Breast epithelium (tissue), 4 donors: ENCODE measurements at regions not wholly inside any gene's neighbourhood (a gene's known extent, or its start where the extent isn't known, plus 50 kb on each side); places are given as distances from the start of the nearest gene placed in this dataset.

Source experiments
- DNase-seq, 2 donors: peaks; one replicate each; pipeline ENCODE4 v3.0.0-alpha.2; 2019; ENCODE audit warnings: low spot score in 2 of 2
- H3K27ac ChIP-seq, 2 donors: fragments of 200-600 bp; sonication (generic) in 1 of 2; one replicate each; pipeline ENCODE4 v1.5.1; 2016 to 2019; ENCODE audit warnings: mild to moderate bottlenecking in 1 of 2
- H3K27me3 ChIP-seq, 2 donors: fragments of 200-600 bp; sonication (generic) in 1 of 2; one replicate each; pipeline versions ENCODE4 v1.5.1 to v1.6.0; 2017 to 2019; ENCODE audit warnings: control low read depth in 1 of 2, mild to moderate bottlenecking in 1 of 2
- H3K36me3 ChIP-seq: fragments of 200-600 bp; one replicate; pipeline ENCODE4 v1.5.1; 2019
- H3K4me1 ChIP-seq, 2 donors: fragments of 200-600 bp; sonication (generic); one replicate each; pipeline ENCODE4 v1.5.1; 2016 to 2019; ENCODE audit warnings: control low read depth in 1 of 2
- H3K4me3 ChIP-seq, 3 donors: fragments of 200-600 bp; sonication (generic); 1 replicate in 2 of 3; 2 replicates in 1 of 3; pipeline ENCODE4 v1.5.1; 2016 to 2019; ENCODE audit warnings: mild to moderate bottlenecking in 3 of 3, moderate library complexity in 2 of 3
- H3K9me3 ChIP-seq, 2 donors: fragments of 200-600 bp; sonication (generic) in 1 of 2; one replicate each; pipeline ENCODE4 v1.5.1; 2016 to 2019; ENCODE audit warnings: control low read depth in 1 of 2
- POLR2A ChIP-seq: fragments of 450-650 bp; IDR thresholded peaks from one replicate; pipeline ENCODE4 v1.6.1; 2016; ENCODE audit warnings: antibody characterized with exemption, mild to moderate bottlenecking, moderate library complexity
- POLR2AphosphoS5 ChIP-seq, 3 donors: sonication (generic); formaldehyde crosslinking; IDR thresholded peaks; one replicate each; pipeline ENCODE4 v1.6.1; 2017; ENCODE audit warnings: antibody characterized with exemption in 3 of 3
- intact Hi-C: fragments of 100-400 bp; cut with DNase I; formaldehyde crosslinking; loops from one replicate; pipeline ENCODE4 v1.15.1; 2023; ENCODE audit warnings: low total_unique reads
- TF ChIP-seq, protein P1 (sequence below), 3 donors: fragments of 450-650 bp; IDR thresholded peaks; one replicate each; pipeline ENCODE4 v1.5.1; 2016 to 2017; ENCODE audit warnings: antibody characterized with exemption in 3 of 3, mild to moderate bottlenecking in 3 of 3, moderate library complexity in 3 of 3

DNA sequence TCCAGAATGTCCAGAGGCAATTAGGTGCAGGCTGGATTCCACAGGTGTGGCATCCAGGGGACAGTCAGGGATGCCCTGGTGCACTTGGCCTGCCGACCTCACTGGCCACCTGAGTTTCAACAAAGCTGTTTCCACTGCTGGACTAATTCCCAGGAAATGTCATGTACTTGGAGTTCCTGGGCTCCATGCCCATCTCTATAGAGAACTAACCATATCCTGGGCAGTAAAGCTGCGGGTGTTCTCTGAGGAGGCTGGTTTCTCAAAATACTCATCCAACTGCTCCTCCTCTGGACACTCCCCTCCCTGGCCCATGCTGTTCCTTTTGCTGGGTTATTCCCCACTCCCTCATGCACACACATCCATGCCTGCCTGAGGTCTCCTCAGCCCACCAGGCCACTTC, 161.9 kb upstream of the SKOR2 start:
- intact Hi-C loops, result no loop called here
- DNase-seq, result no peak
- no peak overlapping the region for H3K27ac ChIP-seq

DNA sequence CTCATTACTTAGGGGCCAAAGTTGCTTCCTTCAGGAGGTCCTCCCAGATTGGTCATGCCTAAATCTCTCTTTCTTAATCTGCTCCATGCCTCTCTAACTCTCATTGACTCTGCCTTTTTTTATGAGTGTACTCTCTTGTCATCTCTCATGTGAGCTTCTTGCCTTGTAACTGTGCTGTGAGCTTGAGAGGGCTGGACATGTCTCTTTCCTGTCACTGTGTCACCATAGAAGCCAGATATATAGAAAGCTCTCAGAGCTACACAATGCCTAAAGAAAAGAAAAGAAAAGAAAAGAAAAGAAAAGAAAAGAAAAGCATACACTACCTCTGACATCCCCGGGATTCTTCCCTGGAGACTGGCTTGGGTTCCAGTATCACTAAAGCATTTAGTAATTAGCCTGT, 161.5 kb upstream of the SKOR2 start:
- intact Hi-C loops, result no loop called here
- no peak for DNase-seq
- H3K27me3 ChIP-seq, result peaks cover 0 to 12% of the 10 kb centered on the region in 2 donors

More for the DNA sequence above, 161.9 kb upstream of the SKOR2 start:
- Histone ChIP-seq H3K4me1 (no peaks in the 10 kb centered on the region), H3K9me3 (no peaks in the 10 kb centered on the region), H3K27me3 (peaks cover 0 to 15% of the 10 kb centered on the region in 2 donors), H3K4me3 (no peak overlapping the region), H3K36me3 (no peaks in the 10 kb centered on the region)
- TF ChIP-seq, protein P1, sequence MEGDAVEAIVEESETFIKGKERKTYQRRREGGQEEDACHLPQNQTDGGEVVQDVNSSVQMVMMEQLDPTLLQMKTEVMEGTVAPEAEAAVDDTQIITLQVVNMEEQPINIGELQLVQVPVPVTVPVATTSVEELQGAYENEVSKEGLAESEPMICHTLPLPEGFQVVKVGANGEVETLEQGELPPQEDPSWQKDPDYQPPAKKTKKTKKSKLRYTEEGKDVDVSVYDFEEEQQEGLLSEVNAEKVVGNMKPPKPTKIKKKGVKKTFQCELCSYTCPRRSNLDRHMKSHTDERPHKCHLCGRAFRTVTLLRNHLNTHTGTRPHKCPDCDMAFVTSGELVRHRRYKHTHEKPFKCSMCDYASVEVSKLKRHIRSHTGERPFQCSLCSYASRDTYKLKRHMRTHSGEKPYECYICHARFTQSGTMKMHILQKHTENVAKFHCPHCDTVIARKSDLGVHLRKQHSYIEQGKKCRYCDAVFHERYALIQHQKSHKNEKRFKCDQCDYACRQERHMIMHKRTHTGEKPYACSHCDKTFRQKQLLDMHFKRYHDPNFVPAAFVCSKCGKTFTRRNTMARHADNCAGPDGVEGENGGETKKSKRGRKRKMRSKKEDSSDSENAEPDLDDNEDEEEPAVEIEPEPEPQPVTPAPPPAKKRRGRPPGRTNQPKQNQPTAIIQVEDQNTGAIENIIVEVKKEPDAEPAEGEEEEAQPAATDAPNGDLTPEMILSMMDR (IDR thresholded peaks at IDR 0.05), result no peak
- TF ChIP-seq POLR2A (no peak), POLR2AphosphoS5 (IDR thresholded peaks at IDR 0.05) (no peak)

DNA sequence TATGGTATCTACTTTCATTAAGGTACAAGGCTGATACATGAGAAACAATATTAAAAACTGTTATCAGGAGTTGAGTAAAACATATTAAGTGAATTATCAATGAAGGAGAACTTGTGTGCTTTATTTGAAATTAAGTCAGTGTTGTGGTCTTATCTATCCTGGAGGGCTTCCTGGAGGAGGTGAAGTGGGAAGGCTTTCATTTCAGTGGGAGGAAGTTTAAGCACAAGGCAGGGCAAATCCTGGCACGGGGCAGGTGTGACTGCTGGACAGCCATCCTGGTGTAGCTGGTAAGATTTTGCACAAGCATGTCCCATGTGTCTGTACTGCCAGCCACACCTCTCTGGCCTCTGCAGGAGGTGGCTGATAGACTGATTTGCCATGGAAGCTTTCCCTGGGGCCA, 159.7 kb upstream of the SKOR2 start:
- Histone ChIP-seq H3K4me1 (no peaks in the 10 kb centered on the region), H3K27me3 (no peaks in the 10 kb centered on the region), H3K9me3 (no peaks in the 10 kb centered on the region), H3K36me3 (no peaks in the 10 kb centered on the region), H3K4me3 (no peak overlapping the region), H3K27ac (no peak overlapping the region)
- no peak for DNase-seq
- no peak for TF ChIP-seq POLR2AphosphoS5 (IDR thresholded peaks at IDR 0.05)
- TF ChIP-seq POLR2A, result no peak
- TF ChIP-seq, protein P1 (IDR thresholded peaks at IDR 0.05), result no peak
- intact Hi-C loops, result no loop called here

More for the DNA sequence above, 161.5 kb upstream of the SKOR2 start:
- no peaks in the 10 kb centered on the region for H3K36me3 ChIP-seq
- no peaks in the 10 kb centered on the region for H3K9me3 ChIP-seq
- no peak overlapping the region for H3K4me3 ChIP-seq
- no peaks in the 10 kb centered on the region for H3K4me1 ChIP-seq
- TF ChIP-seq, protein P1 (IDR thresholded peaks at IDR 0.05), result no peak
- TF ChIP-seq POLR2A (no peak), POLR2AphosphoS5 (IDR thresholded peaks at IDR 0.05) (no peak)
- no peak overlapping the region for H3K27ac ChIP-seq

DNA sequence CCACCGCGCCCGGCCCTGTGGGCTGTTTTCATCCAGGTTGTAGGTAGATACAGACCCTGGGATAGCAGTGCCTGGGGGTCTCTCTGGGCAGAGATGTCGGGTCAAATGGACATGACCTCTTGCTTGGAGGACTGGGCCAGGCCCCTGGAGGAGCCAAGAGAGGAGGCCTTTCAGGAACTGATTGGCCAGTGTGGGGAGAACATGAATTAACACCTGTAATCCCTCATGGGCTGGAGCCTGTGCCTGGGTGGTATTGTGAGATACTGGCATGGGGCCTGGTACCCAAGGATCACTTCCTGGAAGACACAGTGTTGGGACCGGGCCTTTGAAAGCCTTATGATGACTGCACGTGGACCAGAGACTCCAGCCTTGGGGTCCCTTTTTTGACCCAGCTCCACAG, 158.7 kb upstream of the SKOR2 start:
- TF ChIP-seq, protein P1 (IDR thresholded peaks at IDR 0.05), result no peak
- TF ChIP-seq POLR2AphosphoS5 (IDR thresholded peaks at IDR 0.05) (no peak), POLR2A (no peak)
- Histone ChIP-seq H3K36me3 (no peaks in the 10 kb centered on the region), H3K27me3 (no peaks in the 10 kb centered on the region)

DNA sequence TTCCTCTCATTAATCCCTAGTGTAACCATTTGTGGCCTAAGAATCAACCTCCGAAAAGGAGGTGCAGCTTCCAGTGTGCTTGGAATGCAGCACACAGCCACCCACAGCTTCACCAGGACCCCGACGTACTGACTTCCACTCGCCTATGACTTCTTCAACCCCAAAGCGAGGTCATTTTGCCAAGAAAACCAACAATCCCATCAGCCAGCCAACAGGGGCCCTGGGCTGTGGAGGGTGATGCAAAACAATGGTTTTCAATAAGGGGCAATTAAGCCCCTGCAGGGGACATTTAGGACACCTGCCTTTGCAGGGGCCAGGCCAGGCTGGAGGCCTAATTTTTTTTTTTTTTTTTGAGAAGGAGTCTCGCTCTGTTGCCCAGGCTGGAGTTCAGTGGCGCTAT, 158.1 kb upstream of the SKOR2 start:
- no peak for TF ChIP-seq POLR2AphosphoS5 (IDR thresholded peaks at IDR 0.05)
- TF ChIP-seq, protein P1 (IDR thresholded peaks at IDR 0.05), result no peak
- no peak for TF ChIP-seq POLR2A
- Histone ChIP-seq H3K36me3 (no peaks in the 10 kb centered on the region), H3K4me1 (no peaks in the 10 kb centered on the region), H3K27me3 (no peaks in the 10 kb centered on the region), H3K4me3 (no peak overlapping the region), H3K9me3 (no peaks in the 10 kb centered on the region), H3K27ac (no peak overlapping the region)
- no peak for DNase-seq
- intact Hi-C loops, result no loop called here

More for the DNA sequence above, 158.7 kb upstream of the SKOR2 start:
- Histone ChIP-seq H3K9me3 (no peaks in the 10 kb centered on the region), H3K4me3 (no peak overlapping the region), H3K27ac (no peak overlapping the region), H3K4me1 (no peaks in the 10 kb centered on the region)
- DNase-seq, result no peak
- intact Hi-C loops, result no loop called here
